ENCODE measurements at regions not wholly inside any gene's neighbourhood (a gene's known extent, or its start where the extent isn't known, plus 50 kb on each side); places are given as distances from the start of the nearest gene placed in this dataset.

GRCh38 chr16:79452671-79453070 lies 147.9 kb downstream of the MAF start:
- no peak for DNase-seq (ENCODE audit: low spot score)
- intact Hi-C loops (cut with DNase I), result no loop called here

GRCh38 chr16:79451196-79451816 lies 149.2 kb downstream of the MAF start:
- intact Hi-C loops (cut with DNase I), result no loop called here
- no peak for DNase-seq (ENCODE audit: low spot score)

- DNase-seq (ENCODE audit: low spot score), result no peak
- intact Hi-C loops (cut with DNase I), result no loop called here
These were observed 150.6 kb downstream of the MAF start for GRCh38 chr16:79449900-79450299.

GRCh38 chr16:79449067-79449769 lies 151.3 kb downstream of the MAF start:
- intact Hi-C loops (cut with DNase I), result no loop called here
- no peak for DNase-seq (ENCODE audit: low spot score)

- intact Hi-C loops (cut with DNase I), result no loop called here
- DNase-seq (ENCODE audit: low spot score), result no peak
These were observed 156.0 kb downstream of the MAF start for GRCh38 chr16:79444572-79444971.

- no peak for DNase-seq (ENCODE audit: low spot score)
- intact Hi-C loops (cut with DNase I), result no loop called here
These were observed 160.6 kb downstream of the MAF start for GRCh38 chr16:79439901-79440300.

GRCh38 chr16:79437764-79438751 lies 162.5 kb downstream of the MAF start:
- DNase-seq (ENCODE audit: low spot score), result no peak
- intact Hi-C loops (cut with DNase I), result no loop called here

GRCh38 chr16:79436885-79437284 lies 163.7 kb downstream of the MAF start:
- intact Hi-C loops (cut with DNase I), result no loop called here
- no peak for DNase-seq (ENCODE audit: low spot score)

GRCh38 chr16:79434771-79435170 lies 165.8 kb downstream of the MAF start:
- no peak for DNase-seq (ENCODE audit: low spot score)
- intact Hi-C loops (cut with DNase I), result no loop called here

GRCh38 chr16:79434092-79434491 lies 166.4 kb downstream of the MAF start:
- intact Hi-C loops (cut with DNase I), result no loop called here
- no peak for DNase-seq (ENCODE audit: low spot score)

- no peak for DNase-seq (ENCODE audit: low spot score)
- intact Hi-C loops (cut with DNase I), result no loop called here
These were observed 168.6 kb downstream of the MAF start for GRCh38 chr16:79431923-79432322.

GRCh38 chr16:79430191-79430678 lies 170.3 kb downstream of the MAF start:
- intact Hi-C loops (cut with DNase I), result no loop called here
- DNase-seq (ENCODE audit: low spot score), result no peak

GRCh38 chr16:79429381-79430190 lies 171.0 kb downstream of the MAF start:
- no peak for DNase-seq (ENCODE audit: low spot score)
- intact Hi-C loops (cut with DNase I), result no loop called here

- intact Hi-C loops (cut with DNase I), result no loop called here
- no peak for DNase-seq (ENCODE audit: low spot score)
These were observed 173.9 kb downstream of the MAF start for GRCh38 chr16:79426663-79427062.

GRCh38 chr16:79422064-79422463 lies 178.5 kb downstream of the MAF start:
- intact Hi-C loops (cut with DNase I), result no loop called here
- peak; percentile 5 for DNase-seq (ENCODE audit: low spot score)

- no peak for DNase-seq (ENCODE audit: low spot score)
- intact Hi-C loops (cut with DNase I), result no loop called here
These were observed 179.4 kb downstream of the MAF start for GRCh38 chr16:79421126-79421525.

- intact Hi-C loops (cut with DNase I), result no loop called here
- peak; percentile 44 for DNase-seq (ENCODE audit: low spot score)
These were observed 180.0 kb downstream of the MAF start for GRCh38 chr16:79420493-79420892.

GRCh38 chr16:79419148-79419547 lies 181.4 kb downstream of the MAF start:
- no peak for DNase-seq (ENCODE audit: low spot score)
- intact Hi-C loops (cut with DNase I), result no loop called here

GRCh38 chr16:79417601-79418008 lies 182.9 kb downstream of the MAF start:
- no peak for DNase-seq (ENCODE audit: low spot score)
- intact Hi-C loops (cut with DNase I), result no loop called here
